Transverse colon (tissue), 4 donors: ENCODE measurements at regions not wholly inside any gene's neighbourhood (a gene's known extent, or its start where the extent isn't known, plus 50 kb on each side); places are given as distances from the start of the nearest gene placed in this dataset.
"Not testable (repeated sequence)": the region's sequence is repeated elsewhere in the genome, so short reads cannot be mapped to it uniquely, and the experiment has no call there.

Experiments used
- DNase-seq: peaks from one replicate; pipeline ENCODE4 v3.0.0-alpha.2; 2019
- H3K27ac ChIP-seq, 4 donors: fragments of 200-600 bp; sonication (generic); 2 replicates each; pipeline ENCODE4 v1.5.1; 2016 to 2018; ENCODE audit warnings: inconsistent platforms in 4 of 4
- H3K27me3 ChIP-seq: fragments of 200-600 bp; sonication (generic); 2 replicates; pipeline ENCODE4 v1.5.1; 2017; ENCODE audit warnings: inconsistent platforms
- H3K36me3 ChIP-seq, 4 donors: fragments of 200-600 bp; sonication (generic); 2 replicates each; pipeline ENCODE4 v1.5.1; 2017 to 2019; ENCODE audit warnings: inconsistent platforms in 4 of 4
- H3K4me1 ChIP-seq, 4 donors: fragments of 200-600 bp; sonication (generic); 2 replicates each; pipeline ENCODE4 v1.5.1; 2017 to 2020; ENCODE audit warnings: inconsistent platforms in 4 of 4
- H3K4me3 ChIP-seq, 4 donors: fragments of 200-600 bp; sonication (generic); 1 replicate in 1 of 4; 2 replicates in 3 of 4; pipeline versions ENCODE4 v1.5.1 to v1.6.1; 2017 to 2019; ENCODE audit warnings: inconsistent platforms in 4 of 4
- H3K9me3 ChIP-seq, 2 donors: fragments of 200-600 bp; sonication (generic); 2 replicates each; pipeline ENCODE4 v1.5.1; 2017 to 2019; ENCODE audit warnings: inconsistent platforms in 2 of 2
- CTCF ChIP-seq, 5 experiments: fragments of 200-600 bp in 3 of 5; fragments of 450-650 bp in 2 of 5; sonication (generic) in 3 of 5; IDR thresholded peaks; 1 replicate in 2 of 5; 2 replicates in 3 of 5; pipeline ENCODE4 v1.5.1; 2016 to 2017; ENCODE audit warnings: antibody characterized with exemption in 5 of 5, inconsistent platforms in 3 of 5, mild to moderate bottlenecking in 2 of 5, moderate library complexity in 1 of 5
- EP300 ChIP-seq: sonication (generic); formaldehyde crosslinking; IDR thresholded peaks from one replicate; pipeline ENCODE4 v1.6.1; 2017; ENCODE audit warnings: antibody characterized with exemption, low read depth
- POLR2A ChIP-seq: fragments of 450-650 bp; IDR thresholded peaks from one replicate; pipeline ENCODE4 v1.6.1; 2016; ENCODE audit warnings: antibody characterized with exemption, mild to moderate bottlenecking, moderate library complexity
- POLR2AphosphoS5 ChIP-seq, 3 donors: sonication (generic); formaldehyde crosslinking; IDR thresholded peaks; one replicate each; pipeline ENCODE4 v1.6.1; 2016; ENCODE audit warnings: antibody characterized with exemption in 3 of 3
- WGBS, 2 donors: methylation state at CpG; one replicate each; pipeline ENCODE4 v1.1.5; 2018; ENCODE audit warnings: low coverage in 1 of 2; 5-methylcytosine and 5-hydroxymethylcytosine counted together
- in situ Hi-C, 4 donors: fragments of 200-750 bp; cut with MboI; loops; one replicate each; pipeline versions ENCODE4 v1.15.0 to v1.15.1; 2017; ENCODE audit warnings: low sequenced_read_pairs in 3 of 4, low pct_ligation_motif_present in 1 of 4, low pct_unique_long_range_greater_than_20kb in 1 of 4
- intact Hi-C: fragments of 100-400 bp; cut with DNase I; formaldehyde crosslinking; loops from one replicate; pipeline ENCODE4 v1.15.1; 2023; ENCODE audit warnings: low total_unique reads

- Histone ChIP-seq H3K9me3 (no peaks in the 10 kb centered on the region), H3K27ac (no peak overlapping the region), H3K4me3 (no peak overlapping the region), H3K4me1 (peaks cover 0 to 10% (median 0%) of the 10 kb centered on the region in 4 donors), H3K27me3 (no peaks in the 10 kb centered on the region), H3K36me3 (no peaks in the 10 kb centered on the region)
- intact Hi-C loops, result no loop called here
- WGBS, 2 donors, result 84 to 85% methylated on average over 5 of the region's 5 CpGs
- no peak for TF ChIP-seq EP300
- no peak for TF ChIP-seq CTCF (IDR thresholded peaks at IDR 0.05)
- no peak for TF ChIP-seq POLR2AphosphoS5 (IDR thresholded peaks at IDR 0.05)
- TF ChIP-seq POLR2A, result no peak
- in situ Hi-C loops, result no loop called here
- DNase-seq, result no peak
Observed at GRCh38 chr1:115527746-115528145, 114.0 kb upstream of the VANGL1 start.

GRCh38 chr1:115526900-115527299, 114.9 kb upstream of the VANGL1 start:
- in situ Hi-C loops, result no loop called here
- Histone ChIP-seq H3K9me3 (no peaks in the 10 kb centered on the region), H3K36me3 (no peaks in the 10 kb centered on the region), H3K27ac (no peak overlapping the region), H3K4me1 (peaks cover 0 to 10% (median 0%) of the 10 kb centered on the region in 4 donors), H3K27me3 (no peaks in the 10 kb centered on the region), H3K4me3 (no peak overlapping the region)
- DNase-seq, result no peak
- TF ChIP-seq EP300 (no peak), POLR2A (no peak), POLR2AphosphoS5 (IDR thresholded peaks at IDR 0.05) (no peak), CTCF (IDR thresholded peaks at IDR 0.05) (no peak)
- intact Hi-C loops, result no loop called here

- 64 to 86% methylated on average over 1 of the region's 1 CpG for WGBS, 2 donors
- in situ Hi-C loops (no loop called here), intact Hi-C loops (no loop called here)
- H3K4me3 ChIP-seq, result no peak overlapping the region
- no peaks in the 10 kb centered on the region for H3K36me3 ChIP-seq
- no peak for TF ChIP-seq POLR2A
- TF ChIP-seq EP300, result no peak
- H3K9me3 ChIP-seq, result no peaks in the 10 kb centered on the region
- H3K27me3 ChIP-seq, result no peaks in the 10 kb centered on the region
- DNase-seq, result no peak
- H3K27ac ChIP-seq, result no peak overlapping the region
- H3K4me1 ChIP-seq, result peaks cover 0 to 10% (median 0%) of the 10 kb centered on the region in 4 donors
Observed at GRCh38 chr1:115524236-115524635, 117.5 kb upstream of the VANGL1 start.

GRCh38 chr1:115522386-115522785, 119.4 kb upstream of the VANGL1 start:
- in situ Hi-C loops, result no loop called here
- peaks cover 3% of the 10 kb centered on the region for H3K27me3 ChIP-seq
- peaks cover 0 to 9% (median 0%) of the 10 kb centered on the region in 4 donors for H3K4me1 ChIP-seq
- no peak overlapping the region for H3K27ac ChIP-seq
- intact Hi-C loops, result no loop called here
- TF ChIP-seq CTCF (IDR thresholded peaks at IDR 0.05) (no peak), POLR2A (no peak), POLR2AphosphoS5 (IDR thresholded peaks at IDR 0.05) (no peak), EP300 (no peak)
- no peaks in the 10 kb centered on the region for H3K36me3 ChIP-seq
- no peaks in the 10 kb centered on the region for H3K9me3 ChIP-seq
- no peak for DNase-seq
- H3K4me3 ChIP-seq, result no peak overlapping the region

- no peaks in the 10 kb centered on the region for H3K4me1 ChIP-seq
- no peaks in the 10 kb centered on the region for H3K9me3 ChIP-seq
- H3K27me3 ChIP-seq, result peaks cover 3% of the 10 kb centered on the region
- in situ Hi-C loops (no loop called here), intact Hi-C loops (no loop called here)
- no peaks in the 10 kb centered on the region for H3K36me3 ChIP-seq
- no peak overlapping the region for H3K4me3 ChIP-seq
- no peak for DNase-seq
- 85 to 95% methylated on average over 4 of the region's 4 CpGs for WGBS, 2 donors
- no peak overlapping the region for H3K27ac ChIP-seq
- TF ChIP-seq CTCF (IDR thresholded peaks at IDR 0.05) (no peak), POLR2A (no peak), POLR2AphosphoS5 (IDR thresholded peaks at IDR 0.05) (no peak), EP300 (no peak)
Observed at GRCh38 chr1:115515270-115515669, 126.5 kb upstream of the VANGL1 start.

GRCh38 chr1:115510226-115510625, 131.5 kb upstream of the VANGL1 start:
- in situ Hi-C loops, result not testable (repeated sequence)

More at GRCh38 chr1:115510226-115510625, 131.5 kb upstream of the VANGL1 start:
- H3K4me3 ChIP-seq, DNase-seq, H3K27me3 ChIP-seq, intact Hi-C loops, H3K27ac ChIP-seq, H3K36me3 ChIP-seq, H3K4me1 ChIP-seq, H3K9me3 ChIP-seq: not testable (repeated sequence)
- WGBS, 2 donors, result 58 to 77% methylated on average over 3 to 4 of the region's 4 CpGs
